ENCODE measurements at regions not wholly inside any gene's neighbourhood (a gene's known extent, or its start where the extent isn't known, plus 50 kb on each side); places are given as distances from the start of the nearest gene placed in this dataset.

DNA sequence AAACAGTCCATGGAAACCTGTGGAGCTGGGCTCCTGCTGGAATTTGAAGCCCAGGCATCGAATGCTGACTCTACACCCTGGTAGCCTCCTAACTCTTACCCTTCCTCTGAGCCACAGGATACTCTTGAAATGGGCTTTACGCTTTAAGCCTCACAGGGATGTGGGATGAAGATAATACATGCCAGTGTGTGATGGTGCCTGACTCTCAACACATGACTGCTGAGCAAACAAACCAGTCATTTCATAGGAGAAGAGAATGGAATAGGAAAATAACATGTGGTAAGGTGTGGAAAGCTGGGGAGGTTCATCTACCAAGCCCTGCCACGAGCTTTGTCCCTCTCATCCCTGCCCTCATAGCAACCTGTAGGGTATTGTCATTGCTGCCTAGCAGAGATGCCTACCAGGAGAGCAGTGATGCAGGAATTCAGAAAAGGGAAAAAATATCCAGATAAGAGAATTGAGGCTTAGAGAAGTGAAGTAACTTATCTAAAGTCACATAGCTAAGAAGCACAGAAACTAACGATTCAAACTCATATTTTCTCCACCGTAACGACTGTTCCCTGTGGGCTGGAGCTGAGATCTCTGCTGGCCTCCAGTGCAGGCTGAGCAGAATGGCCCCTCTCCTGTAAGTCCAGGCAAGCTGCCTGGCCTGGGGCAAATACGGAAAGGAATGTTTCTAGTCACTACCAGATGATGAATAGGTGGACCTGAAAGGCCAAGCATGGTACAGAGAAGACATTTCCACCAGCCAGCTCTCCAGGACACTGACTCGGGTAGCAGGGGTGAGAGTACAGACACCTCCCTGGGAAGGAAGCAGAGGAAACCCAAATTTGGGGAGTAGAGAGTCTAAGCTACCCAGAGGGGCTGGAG lies 90.2 kb upstream of the DUSP5 start:
- no peak for TF ChIP-seq GATA2 (IDR thresholded peaks at IDR 0.05; ENCODE audit: low read depth, low read length)
- TF ChIP-seq GATA3 (IDR thresholded peaks at IDR 0.05; ENCODE audit: low read depth, low read length), result no peak
